HPDE6-E6E7 (cell line): ENCODE measurements at regions not wholly inside any gene's neighbourhood (a gene's known extent, or its start where the extent isn't known, plus 50 kb on each side); places are given as distances from the start of the nearest gene placed in this dataset.
"Not testable (repeated sequence)": the region's sequence is repeated elsewhere in the genome, so short reads cannot be mapped to it uniquely, and the experiment has no call there.

Experiments used
- DNase-seq: peaks from one replicate; pipeline ENCODE4 v3.0.0; 2011; ENCODE audit warnings: missing footprints; ENCODE audit errors: extremely low spot score

DNA sequence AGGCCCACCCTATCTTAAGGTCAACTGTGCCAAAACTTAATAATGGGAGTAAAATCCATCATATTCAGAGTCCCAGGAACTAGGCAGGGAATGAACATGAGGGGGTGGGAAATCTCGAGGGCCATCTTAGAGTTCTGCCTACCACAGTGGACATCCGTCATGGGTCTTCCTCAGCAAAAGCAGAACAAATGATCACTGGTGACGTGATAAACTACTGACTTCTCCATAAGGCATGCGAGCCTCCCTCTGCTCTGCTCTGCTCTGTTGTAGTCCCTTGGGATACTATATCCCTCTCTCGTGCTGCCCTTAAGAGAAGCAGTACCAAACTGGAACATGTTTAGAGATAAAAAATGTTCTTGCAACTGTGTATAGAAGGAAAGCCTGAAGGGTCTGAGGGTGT, 603.8 kb downstream of the TTLL7 start:
- not testable (repeated sequence) for DNase-seq

DNA sequence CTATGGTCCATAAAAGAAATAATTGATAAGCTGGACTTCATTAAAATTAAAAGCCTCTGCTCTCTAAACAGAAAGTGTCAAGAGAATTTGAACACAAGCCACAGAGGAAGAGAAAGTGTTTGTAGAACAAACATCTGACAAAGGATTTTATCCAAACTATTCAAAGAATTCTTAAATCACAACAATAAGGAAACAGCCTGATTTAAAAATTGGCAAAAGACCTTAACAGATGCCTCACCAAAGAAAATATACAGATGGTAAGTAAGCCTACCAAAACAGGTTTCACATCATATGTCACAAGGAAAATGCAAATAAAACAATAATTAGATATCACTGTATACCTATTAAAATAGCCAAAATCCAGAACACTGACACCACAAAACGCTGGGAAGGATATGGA, 612.0 kb downstream of the TTLL7 start:
- not testable (repeated sequence) for DNase-seq

DNA sequence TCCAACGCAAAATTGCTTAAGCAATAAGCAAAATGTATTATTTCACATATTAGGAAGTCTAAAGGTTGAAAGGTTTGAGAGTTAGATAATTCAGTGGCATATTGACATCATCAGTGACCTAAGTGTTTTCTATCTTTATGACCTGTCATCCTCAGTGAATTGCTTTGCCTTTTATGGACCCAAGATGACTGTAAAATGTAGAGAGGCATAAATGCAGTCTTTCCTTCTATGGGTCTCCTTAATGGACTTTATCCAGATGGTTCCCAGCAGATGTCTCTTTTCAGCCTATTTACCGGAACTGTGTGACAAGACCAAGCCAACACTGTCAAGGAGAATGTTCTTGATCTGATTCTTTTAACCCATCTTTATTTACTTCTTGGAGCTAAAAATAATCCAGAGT, 615.8 kb downstream of the TTLL7 start:
- DNase-seq, result not testable (repeated sequence)

DNA sequence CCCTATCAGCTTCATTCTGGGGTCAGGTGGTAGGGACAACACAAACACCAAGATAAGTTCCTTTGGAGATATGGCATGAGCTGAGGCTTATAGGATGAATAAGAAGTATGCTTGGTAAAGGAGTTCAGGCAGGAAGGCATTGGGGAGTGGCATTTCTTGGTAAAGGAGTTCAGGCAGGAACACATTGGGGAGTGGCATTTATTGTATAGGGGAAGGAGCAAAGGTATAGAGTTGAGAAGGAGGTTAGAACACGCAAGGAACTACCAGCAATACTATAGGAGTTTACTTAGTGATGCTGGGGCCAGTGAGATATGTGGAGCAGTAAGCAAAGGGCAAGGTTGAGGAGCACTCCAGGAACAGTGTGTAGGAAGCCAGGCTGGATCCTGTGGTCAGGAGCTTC, 625.9 kb downstream of the TTLL7 start:
- not testable (repeated sequence) for DNase-seq

DNA sequence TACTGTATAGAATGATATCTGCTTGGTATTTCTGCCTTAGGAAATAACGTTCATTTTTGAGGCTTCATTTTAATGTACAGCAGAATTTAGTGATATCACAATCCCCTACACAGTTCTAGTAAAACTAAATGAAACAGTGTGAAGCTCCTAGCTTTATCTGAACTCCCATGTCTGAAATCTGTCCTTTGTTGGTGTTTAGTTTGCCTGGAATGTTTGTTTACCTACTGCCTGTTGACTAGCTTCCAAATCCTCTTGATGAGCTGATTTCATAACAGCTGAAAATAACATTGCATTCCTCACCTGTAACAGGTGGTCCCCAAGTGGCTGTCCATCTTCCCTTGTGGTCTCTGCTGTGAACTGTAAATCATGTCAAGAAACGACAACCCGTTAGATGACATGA, 629.1 kb downstream of the TTLL7 start:
- not testable (repeated sequence) for DNase-seq

DNA sequence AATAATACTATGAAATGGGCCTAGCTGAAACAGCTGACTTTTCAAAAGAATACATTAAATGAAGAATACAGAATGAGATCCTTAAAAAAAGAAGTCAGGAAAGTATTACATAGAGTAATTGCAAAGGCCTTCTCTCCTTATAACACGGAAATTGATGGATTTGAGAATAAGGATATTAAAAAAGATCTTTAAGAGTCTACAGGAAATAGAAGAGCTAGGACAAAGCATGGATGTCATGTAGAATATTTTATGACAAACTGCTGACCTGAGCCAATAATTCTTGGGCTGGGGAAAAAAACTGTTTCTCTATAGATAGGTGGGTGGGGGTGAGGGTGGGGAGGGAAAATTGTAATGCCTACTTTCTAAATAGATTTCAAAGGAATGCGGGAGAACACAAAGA, 633.6 kb downstream of the TTLL7 start:
- not testable (repeated sequence) for DNase-seq

DNA sequence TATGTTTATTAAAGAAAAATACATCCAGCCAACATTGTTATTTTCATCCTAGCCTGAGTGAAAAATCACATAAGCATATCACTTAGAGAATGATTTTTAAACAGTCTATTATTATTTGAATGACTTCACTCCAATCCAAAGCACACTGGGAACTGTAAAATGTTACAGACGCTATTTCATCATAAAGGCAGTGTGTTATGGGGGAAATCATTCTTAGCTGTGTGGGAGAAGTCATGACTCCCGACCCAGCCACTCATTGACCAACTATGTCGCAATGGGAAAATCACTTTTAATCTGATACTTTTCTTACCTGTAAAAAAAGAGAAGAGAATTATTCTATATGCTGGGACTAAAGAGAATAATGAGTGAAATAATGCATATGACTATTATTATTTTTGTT, 653.6 kb downstream of the TTLL7 start:
- DNase-seq, result not testable (repeated sequence)

DNA sequence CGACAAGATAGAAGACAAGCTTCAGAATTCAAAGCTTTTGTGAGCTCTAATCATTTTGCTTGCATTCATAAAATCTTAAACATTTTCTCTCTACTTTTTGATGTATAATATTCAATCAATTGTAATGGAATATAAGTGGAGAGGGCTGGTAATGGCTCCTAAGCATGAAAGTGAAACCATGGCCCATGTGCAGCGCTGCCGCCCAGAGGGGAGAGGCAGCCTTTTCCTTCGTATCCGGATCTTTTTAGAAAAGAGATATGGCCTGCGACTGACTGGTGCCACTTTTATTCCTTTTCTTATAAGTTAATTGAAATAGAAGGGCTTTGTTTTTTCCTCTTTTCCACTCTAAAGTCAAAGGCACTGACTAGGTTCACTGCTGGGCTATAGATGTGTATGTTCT, 655.2 kb downstream of the TTLL7 start:
- not testable (repeated sequence) for DNase-seq

DNA sequence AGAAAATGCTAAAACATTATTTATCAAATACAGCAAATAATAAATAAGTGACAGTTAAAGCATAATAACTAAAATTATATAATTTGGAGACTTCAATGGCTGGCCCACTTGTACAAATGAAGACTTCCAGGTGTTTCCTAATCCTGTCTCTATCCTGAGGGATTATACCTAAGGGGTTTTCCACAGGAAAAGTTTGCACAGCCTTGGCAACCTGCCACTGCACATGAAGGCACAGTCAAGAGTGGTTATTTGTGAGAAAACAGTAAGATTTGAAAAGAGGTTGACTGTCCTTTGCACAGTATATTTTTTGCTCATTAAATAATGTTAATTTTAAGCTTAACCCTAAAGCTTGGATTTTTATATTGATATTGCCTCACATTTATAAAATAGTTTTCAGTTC, 655.9 kb downstream of the TTLL7 start:
- not testable (repeated sequence) for DNase-seq

DNA sequence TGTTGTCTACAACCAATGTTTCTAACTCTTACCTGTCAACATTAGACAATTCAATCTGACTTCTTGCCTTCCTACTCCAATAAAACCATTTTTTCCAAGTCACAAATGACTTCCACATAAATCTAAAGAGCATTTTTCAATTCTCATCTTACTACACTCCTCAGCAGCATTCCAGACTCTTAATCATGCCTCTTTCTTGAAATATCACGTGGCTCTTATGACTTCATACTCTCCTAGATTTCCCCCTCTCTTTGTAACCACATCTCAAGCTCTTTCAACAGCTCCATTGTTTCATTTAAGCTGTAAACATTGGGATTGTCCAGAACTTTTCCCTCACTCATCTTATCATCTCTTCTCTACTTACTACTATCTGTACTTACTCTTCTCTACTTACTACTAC, 666.6 kb downstream of the TTLL7 start:
- not testable (repeated sequence) for DNase-seq

DNA sequence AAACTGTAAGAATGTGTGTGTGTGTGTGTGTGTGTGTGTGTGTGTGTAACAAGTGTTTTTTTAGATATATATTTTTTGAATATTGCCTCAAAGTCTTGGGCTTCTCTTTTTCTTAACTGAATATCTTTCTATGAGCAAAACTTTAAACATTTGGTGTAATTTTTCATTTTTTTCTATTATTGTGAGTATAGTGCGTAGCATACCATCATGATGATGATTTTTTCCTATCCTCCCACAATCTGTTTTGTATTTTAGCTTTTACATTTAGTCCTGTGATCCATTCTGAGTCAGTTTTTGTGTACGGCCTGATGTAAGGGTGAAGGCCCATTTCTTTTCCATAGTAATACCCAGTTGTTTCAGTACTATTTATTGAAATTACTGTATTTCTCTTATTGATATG, 680.6 kb downstream of the TTLL7 start:
- DNase-seq, result no peak

DNA sequence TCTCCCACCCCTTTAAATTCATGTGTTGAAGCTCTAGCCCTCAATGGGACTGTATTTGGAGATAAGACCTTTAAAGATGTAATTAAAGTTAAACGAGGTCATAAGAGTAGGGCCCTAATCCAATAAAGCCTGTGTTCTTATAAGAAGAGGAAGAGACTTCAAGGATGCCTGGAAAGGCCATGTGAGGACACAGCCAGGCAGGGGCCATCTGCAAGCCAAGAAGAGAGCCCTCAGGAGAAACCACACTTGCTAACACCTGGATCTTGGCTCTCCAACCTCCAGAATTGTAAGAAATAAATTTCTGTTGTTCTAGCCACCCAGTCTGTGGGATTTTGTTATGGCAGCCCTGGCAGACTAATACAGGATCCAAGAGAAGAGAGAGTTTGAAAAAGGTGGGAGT, 683.5 kb downstream of the TTLL7 start:
- DNase-seq, result not testable (repeated sequence)

DNA sequence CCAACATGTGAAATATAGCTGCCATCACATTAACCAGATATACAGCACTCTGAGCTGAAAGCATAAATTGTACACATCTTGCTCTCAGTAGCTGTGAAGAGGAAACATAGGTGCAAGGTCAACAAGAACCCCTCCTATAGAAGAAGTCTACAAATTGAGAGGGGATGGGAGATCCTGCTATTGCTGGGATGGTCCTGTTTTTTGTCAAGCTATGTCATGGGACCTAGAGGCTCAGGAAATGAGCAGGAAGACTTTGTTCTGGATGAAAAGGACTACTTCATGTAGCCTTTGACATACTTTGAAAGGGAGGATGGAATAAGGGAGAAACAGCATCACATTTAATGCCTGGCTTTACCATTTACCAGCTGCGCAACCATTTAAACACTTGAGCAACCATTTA, 688.8 kb downstream of the TTLL7 start:
- DNase-seq, result not testable (repeated sequence)

DNA sequence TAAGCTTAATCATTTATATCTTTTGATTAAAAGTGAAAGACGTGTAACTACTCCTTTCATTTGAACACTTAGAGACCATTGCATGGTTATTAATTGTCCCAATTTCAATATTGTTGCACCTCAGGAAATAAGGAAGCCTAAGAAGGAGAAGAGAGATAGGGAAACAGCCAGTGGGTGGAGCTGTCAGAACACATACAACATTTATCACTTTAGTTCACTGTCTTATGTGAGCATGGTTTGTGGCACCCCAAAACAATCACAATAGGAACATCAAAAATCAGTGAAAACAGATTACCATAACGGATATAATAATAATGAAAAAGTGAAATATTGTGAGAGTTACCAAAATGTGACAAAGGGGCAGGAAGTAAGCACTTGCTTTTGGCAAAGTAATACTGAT, 689.9 kb downstream of the TTLL7 start:
- DNase-seq, result not testable (repeated sequence)

DNA sequence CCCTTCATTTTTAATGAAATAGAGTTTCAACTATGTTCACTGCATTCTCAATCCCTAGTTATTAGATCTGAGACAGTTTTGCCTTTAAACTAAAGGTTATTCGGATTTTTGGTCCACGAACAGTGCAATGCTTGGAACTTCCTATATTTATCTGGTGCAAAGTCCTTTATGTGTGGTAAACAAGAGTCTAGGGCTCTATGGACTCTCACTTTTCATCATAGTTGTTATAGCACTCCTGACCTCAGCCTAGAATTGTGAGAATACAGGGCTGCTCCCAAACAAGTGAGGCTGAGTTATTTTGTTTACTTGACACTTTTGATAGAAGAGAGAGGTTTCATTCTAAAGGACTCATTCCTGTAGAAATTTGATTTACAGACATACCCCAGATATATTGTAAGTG, 692.1 kb downstream of the TTLL7 start:
- not testable (repeated sequence) for DNase-seq

DNA sequence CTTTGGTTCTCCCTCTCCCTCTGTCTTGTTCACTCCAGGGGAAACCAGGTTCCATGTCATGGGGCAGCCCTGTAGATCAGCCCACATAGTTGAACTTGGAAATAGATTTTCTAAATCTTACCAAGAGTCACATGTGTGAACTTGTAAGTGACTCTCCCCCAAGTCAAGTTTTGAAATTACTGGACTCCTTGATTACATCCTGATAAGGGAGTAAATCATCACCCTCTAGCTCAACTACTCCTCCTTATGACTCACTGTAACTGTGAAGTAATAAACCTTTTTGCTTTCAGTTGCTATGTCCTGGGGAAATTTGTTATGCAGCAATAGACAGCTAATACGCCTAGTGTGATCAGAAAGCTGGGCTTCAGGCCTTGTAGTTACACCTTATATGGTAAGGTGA, 703.3 kb downstream of the TTLL7 start:
- DNase-seq, result not testable (repeated sequence)

DNA sequence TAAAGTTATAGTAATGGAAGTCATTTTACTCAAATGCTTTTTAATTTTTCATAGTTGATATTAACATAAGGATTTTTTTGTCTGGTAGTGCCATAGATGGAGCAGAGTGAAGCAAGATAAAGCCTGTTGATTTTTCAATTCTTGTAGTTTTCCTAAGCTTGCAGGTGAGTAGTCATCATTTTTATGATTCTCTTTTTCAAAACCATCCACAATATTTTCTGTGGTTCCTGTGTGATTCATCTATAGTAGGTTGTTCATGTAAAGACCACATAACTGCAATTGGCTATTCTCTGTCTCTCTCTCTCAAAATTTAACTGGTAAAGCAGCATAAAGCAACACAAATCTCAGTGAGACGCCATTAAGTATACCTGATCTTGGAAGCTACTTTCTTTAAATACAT, 711.5 kb downstream of the TTLL7 start:
- not testable (repeated sequence) for DNase-seq

DNA sequence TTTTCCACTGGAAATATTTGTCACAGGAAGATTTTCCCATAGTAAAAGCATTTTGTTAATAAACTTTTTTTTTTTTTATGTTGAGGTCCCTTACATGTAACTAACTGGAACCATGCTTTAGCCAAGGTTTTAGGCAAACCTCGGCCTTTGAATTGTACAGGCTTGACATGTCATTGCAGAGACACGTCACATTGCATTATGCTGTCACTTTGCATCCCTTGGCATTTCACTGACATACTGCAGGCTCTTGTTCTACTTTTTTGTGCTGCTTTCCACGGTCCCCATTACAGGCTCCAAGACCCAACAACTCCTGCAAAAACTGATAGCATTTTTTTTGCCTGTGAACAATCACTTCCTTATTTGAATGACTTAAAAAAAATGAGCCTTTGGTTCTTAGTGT, 724.3 kb downstream of the TTLL7 start:
- not testable (repeated sequence) for DNase-seq

DNA sequence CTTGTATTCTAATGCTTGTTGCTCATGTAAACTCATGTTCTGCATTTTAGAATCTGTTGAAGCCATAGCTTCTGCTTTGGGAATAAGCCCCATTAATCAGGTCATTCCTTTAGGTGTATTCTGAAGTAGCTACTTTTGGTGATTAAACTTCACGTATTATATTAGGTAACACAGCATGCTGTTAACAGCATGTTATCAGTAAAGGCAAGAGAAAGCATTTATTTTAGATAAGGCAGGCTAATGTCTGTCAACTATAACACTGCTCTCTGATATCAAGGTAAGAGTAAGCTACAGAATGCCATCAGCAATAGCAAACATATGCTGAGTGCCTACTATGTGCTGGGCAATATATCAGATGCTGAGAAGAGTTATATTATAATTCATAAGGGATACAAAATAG, 726.4 kb downstream of the TTLL7 start:
- not testable (repeated sequence) for DNase-seq

DNA sequence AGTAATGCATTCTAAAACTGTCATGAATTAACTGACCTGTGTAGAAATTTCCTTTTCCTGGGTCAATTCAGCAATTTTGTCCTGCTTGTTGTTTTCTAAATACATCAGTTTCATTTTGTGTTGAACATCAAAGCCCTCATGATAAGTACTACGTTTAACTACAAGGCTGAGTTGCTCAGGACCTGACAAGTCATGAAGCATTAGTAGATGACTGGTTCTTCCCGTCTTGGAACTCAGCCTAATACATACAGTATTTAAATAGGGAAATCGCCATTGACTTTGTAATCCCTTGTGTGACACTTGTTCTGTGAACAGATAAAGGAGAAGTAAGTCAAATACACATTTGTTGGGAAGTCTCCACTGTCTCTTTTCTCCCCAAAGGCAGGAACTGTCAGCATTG, 727.1 kb downstream of the TTLL7 start:
- DNase-seq, result not testable (repeated sequence)

DNA sequence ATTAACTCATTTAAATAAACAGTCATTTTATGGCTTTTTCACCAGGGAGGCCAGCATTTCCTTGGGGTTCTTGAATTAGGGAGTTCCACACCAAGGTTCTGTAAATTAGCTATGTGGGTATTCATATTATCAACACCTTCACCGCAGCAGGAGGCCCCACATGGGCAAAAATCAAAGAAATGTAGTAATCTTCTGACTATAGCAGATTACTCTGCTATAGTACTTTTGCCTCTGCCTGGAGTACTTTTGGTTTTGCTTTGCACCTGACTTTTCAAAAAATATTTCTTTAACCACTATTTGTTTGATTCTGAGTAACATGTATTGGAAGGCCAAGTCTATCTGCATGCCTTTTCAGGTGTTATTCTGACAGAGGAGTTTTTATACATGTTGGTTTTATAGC, 728.1 kb downstream of the TTLL7 start:
- not testable (repeated sequence) for DNase-seq

DNA sequence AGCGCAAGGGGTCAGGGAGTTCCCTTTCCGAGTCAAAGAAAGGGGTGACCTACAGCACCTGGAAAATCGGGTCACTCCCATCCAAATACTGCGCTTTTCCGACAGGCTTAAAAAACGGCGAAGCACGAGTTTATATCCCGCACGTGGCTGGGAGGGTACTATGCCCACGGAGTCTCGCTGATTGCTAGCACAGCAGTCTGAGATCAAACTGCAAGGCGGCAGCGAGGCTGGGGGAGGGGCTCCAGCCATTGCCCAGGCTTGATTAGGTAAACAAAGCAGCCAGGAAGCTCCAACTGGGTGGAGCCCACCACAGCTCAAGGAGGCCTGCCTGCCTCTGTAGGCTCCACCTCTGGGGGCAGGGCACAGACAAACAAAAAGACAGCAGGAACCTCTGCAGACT, 735.1 kb downstream of the TTLL7 start:
- not testable (repeated sequence) for DNase-seq

DNA sequence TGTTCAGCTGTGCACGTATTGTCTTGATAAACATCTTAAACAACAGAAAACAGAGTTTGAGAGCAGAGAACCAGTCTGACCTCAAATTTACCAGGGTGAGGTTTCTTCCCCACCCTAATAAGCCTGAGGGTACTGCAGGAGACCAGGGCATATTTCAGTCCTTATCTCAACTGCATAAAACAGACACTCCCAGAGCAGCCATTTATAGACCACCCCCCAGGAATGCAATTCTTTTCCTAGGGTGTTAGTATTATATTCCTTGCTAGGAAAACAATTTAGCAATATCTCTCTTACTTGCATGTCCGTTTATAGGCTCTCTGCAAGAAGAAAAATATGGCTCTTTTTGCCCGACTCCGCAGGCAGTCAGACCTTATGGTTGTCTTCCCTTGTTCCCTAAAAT, 747.2 kb downstream of the TTLL7 start:
- not testable (repeated sequence) for DNase-seq

DNA sequence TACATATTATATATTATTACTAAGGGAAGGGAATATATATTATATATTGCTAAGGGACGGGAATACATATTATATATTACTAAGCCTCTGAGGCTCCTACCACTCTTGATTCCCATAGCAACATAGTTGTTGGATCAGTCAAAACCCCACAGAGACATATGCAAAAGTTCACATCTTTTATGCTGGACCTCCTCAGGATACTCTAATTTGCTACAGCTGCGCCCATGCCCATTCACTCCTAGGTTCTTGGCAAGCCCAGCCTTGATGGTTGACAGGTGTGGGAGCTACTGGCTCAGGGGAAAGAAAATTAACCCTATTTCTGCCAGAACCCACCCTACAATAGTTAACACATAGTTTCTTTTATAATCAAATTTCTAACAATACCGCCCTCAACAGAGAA, 752.2 kb downstream of the TTLL7 start:
- not testable (repeated sequence) for DNase-seq

DNA sequence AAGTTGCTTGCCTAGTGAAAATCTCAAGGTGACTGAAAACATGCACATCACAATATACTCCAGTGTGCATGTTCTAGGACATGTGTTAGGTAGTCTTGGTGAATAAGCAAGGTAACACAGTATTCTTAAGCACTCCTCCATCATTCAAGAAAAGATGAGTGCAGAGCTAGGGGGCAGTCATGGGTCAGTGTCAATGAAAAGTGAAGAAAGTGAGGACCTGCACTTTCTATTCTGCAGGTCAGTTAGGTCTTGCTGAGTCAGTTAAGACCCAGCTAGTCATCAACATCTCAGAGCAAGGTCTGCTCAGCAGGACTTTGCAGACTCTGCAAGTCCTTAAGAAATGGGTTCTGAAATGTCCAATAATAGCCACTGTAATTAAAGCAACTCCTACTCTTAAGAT, 754.1 kb downstream of the TTLL7 start:
- not testable (repeated sequence) for DNase-seq
